ENCODE measurements at regions not wholly inside any gene's neighbourhood (a gene's known extent, or its start where the extent isn't known, plus 50 kb on each side); places are given as distances from the start of the nearest gene placed in this dataset.

- Histone ChIP-seq H3K27me3 (replicated peaks in 1 of 7) (no peaks in the 10 kb centered on the region), H3K9me3 (peaks cover 0 to 19% (median 8%) of the 10 kb centered on the region in 8 donors), H3K27ac (no peak overlapping the region), H3K4me1 (no peaks in the 10 kb centered on the region), H3K36me3 (no peaks in the 10 kb centered on the region), H3K4me3 (no peak overlapping the region)
- 76 to 100% (median 88%) methylated on average over 1 of the region's 1 CpG for WGBS, 5 donors
- no peak for DNase-seq
- TF ChIP-seq POLR2A (IDR thresholded peaks at IDR 0.05): no peak
- TF ChIP-seq CTCF (IDR thresholded peaks at IDR 0.05 in 8 of 11, conservative IDR thresholded peaks at IDR 0.05 in 3 of 11): no peak
- no peak for TF ChIP-seq POLR2AphosphoS5 (IDR thresholded peaks at IDR 0.05)
- intact Hi-C loops (cut with DNase I; ENCODE audit: low total_unique reads): no loop called here
Observed at GRCh38 chr12:103250487-103250886, 245.3 kb downstream of the C12orf42 start.
